WTC11 (cell line): ENCODE measurements at regions not wholly inside any gene's neighbourhood (a gene's known extent, or its start where the extent isn't known, plus 50 kb on each side); places are given as distances from the start of the nearest gene placed in this dataset.

ENCODE experiments used
- JAZF1 ChIP-seq: fragments of 250-450 bp; sonication (Bioruptor Pico); IDR thresholded peaks from 2 replicates; pipeline ENCODE4 v1.9.0; 2021; ENCODE audit warnings: moderate library complexity, mild to moderate bottlenecking, inconsistent platforms
- ZBTB43 ChIP-seq: sonication (generic); formaldehyde crosslinking; IDR thresholded peaks from 2 replicates; pipeline ENCODE4 v1.8.1; 2023; ENCODE audit warnings: mild to moderate bottlenecking, missing genetic modification reagents
- ZNF416 ChIP-seq: fragments of 250-450 bp; sonication (Bioruptor Pico); IDR thresholded peaks from 2 replicates; pipeline ENCODE4 v1.9.0; 2021; ENCODE audit warnings: mild to moderate bottlenecking, inconsistent platforms
- TF ChIP-seq, protein P1 (sequence below): fragments of 200-600 bp; IDR thresholded peaks from 2 replicates; pipeline ENCODE4 v1.8.0; 2022; ENCODE audit warnings: antibody characterized with exemption
- TF ChIP-seq, protein P2 (sequence below): sonication (generic); formaldehyde crosslinking; IDR thresholded peaks from 2 replicates; pipeline ENCODE4 v1.8.1; 2023; ENCODE audit warnings: mild to moderate bottlenecking, missing genetic modification reagents, moderate library complexity

- TF ChIP-seq ZBTB43 (CRISPR knock-in tag) (no peak), ZNF416 (CRISPR knock-in tag) (no peak), JAZF1 (no peak)
- TF ChIP-seq, protein P1, sequence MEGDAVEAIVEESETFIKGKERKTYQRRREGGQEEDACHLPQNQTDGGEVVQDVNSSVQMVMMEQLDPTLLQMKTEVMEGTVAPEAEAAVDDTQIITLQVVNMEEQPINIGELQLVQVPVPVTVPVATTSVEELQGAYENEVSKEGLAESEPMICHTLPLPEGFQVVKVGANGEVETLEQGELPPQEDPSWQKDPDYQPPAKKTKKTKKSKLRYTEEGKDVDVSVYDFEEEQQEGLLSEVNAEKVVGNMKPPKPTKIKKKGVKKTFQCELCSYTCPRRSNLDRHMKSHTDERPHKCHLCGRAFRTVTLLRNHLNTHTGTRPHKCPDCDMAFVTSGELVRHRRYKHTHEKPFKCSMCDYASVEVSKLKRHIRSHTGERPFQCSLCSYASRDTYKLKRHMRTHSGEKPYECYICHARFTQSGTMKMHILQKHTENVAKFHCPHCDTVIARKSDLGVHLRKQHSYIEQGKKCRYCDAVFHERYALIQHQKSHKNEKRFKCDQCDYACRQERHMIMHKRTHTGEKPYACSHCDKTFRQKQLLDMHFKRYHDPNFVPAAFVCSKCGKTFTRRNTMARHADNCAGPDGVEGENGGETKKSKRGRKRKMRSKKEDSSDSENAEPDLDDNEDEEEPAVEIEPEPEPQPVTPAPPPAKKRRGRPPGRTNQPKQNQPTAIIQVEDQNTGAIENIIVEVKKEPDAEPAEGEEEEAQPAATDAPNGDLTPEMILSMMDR: no peak
- TF ChIP-seq, protein P2, sequence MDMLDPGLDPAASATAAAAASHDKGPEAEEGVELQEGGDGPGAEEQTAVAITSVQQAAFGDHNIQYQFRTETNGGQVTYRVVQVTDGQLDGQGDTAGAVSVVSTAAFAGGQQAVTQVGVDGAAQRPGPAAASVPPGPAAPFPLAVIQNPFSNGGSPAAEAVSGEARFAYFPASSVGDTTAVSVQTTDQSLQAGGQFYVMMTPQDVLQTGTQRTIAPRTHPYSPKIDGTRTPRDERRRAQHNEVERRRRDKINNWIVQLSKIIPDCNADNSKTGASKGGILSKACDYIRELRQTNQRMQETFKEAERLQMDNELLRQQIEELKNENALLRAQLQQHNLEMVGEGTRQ (CRISPR knock-in tag): no peak
Observed at GRCh38 chr5:61598126-61598525, 266.1 kb downstream of the ZSWIM6 start.
